ENCODE measurements at regions not wholly inside any gene's neighbourhood (a gene's known extent, or its start where the extent isn't known, plus 50 kb on each side); places are given as distances from the start of the nearest gene placed in this dataset.

GRCh38 chr4:61004651-61005170, 195.4 kb upstream of the ADGRL3 start:
- no peak overlapping the region for H3K4me2 ChIP-seq (ENCODE audit: low read depth, low read length)
- no peak for ATAC-seq
- WGBS (ENCODE audit: low lambda C conversion rate) = 4% methylated on average over 1 of the region's 1 CpG

GRCh38 chr4:61011051-61011450, 189.1 kb upstream of the ADGRL3 start:
- DNase-seq (ENCODE audit: low spot score) = no peak
- Histone ChIP-seq H3K4me1 (ENCODE audit: insufficient read depth, low read length) (no peaks in the 10 kb centered on the region), H2AFZ (ENCODE audit: low read length) (no peak overlapping the region), H3K27me3 (ENCODE audit: control insufficient read depth in 1 of 2, insufficient read depth in 2 of 2, low read length in 2 of 2) (no peaks in the 10 kb centered on the region), H3K4me3 (replicated peaks in 1 of 3; ENCODE audit: insufficient read depth in 1 of 3, low read depth in 2 of 3, low read length in 3 of 3) (no peak overlapping the region), H3K79me2 (ENCODE audit: insufficient read depth, low read length) (no peaks in the 10 kb centered on the region), H3K27ac (ENCODE audit: extremely low read length, insufficient read depth, low read length) (no peak overlapping the region), H4K20me1 (ENCODE audit: insufficient read depth, low read length) (no peaks in the 10 kb centered on the region), H3K36me3 (replicated peaks in 1 of 2; ENCODE audit: control insufficient read depth in 1 of 2, insufficient read depth in 2 of 2, low read length in 2 of 2) (no peaks in the 10 kb centered on the region), H3K9ac (ENCODE audit: insufficient read depth, low read depth, low read length) (no peak overlapping the region), H3K4me2 (ENCODE audit: low read depth, low read length) (no peak overlapping the region), H3K9me3 (ENCODE audit: low read length) (no peaks in the 10 kb centered on the region)
- 32% methylated on average over 2 of the region's 2 CpGs for WGBS (ENCODE audit: low lambda C conversion rate)
- POLR2A ChIA-PET = no interaction called here
- intact Hi-C loops (cut with micrococcal nuclease; ENCODE audit: unreplicated experiment) = no loop called here
- in situ Hi-C loops (cut with HindIII; ENCODE audit: extremely low pct_ligation_motif_present, low pct_unique_long_range_greater_than_20kb) = no loop called here
- BruUV-seq (replicated peaks) = no TSS peak
- FAIRE-seq = no peak
- ATAC-seq = no peak
- CTCF ChIA-PET (ENCODE audit: low intra/inter-chr PET ratio, low total read pairs) = no interaction called here
- TF ChIP-seq IKZF5 (CRISPR knock-in tag; IDR thresholded peaks at IDR 0.05) (no peak), ZNF704 (CRISPR knock-in tag; IDR thresholded peaks at IDR 0.05; ENCODE audit: borderline replicate concordance) (no peak), HNRNPUL1 (IDR thresholded peaks at IDR 0.05; ENCODE audit: low read depth, low read length) (no peak), FOXJ3 (CRISPR knock-in tag; IDR thresholded peaks at IDR 0.05; ENCODE audit: borderline replicate concordance) (no peak), ZNF24 (IDR thresholded peaks at IDR 0.05) (no peak), PHF5A (CRISPR knock-in tag; IDR thresholded peaks at IDR 0.05; ENCODE audit: low read depth, unreplicated experiment) (no peak), YEATS2 (CRISPR knock-in tag; IDR thresholded peaks at IDR 0.05; ENCODE audit: borderline replicate concordance) (no peak), GRHL1 (CRISPR knock-in tag; conservative IDR thresholded peaks at IDR 0.05) (no peak)

More at GRCh38 chr4:61004651-61005170, 195.4 kb upstream of the ADGRL3 start:
- H3K27me3 ChIP-seq (ENCODE audit: control insufficient read depth in 1 of 2, insufficient read depth in 2 of 2, low read length in 2 of 2) = no peaks in the 10 kb centered on the region
- FAIRE-seq = no peak
- H3K79me2 ChIP-seq (ENCODE audit: insufficient read depth, low read length) = no peaks in the 10 kb centered on the region
- TF ChIP-seq MTF1 (CRISPR knock-in tag; IDR thresholded peaks at IDR 0.05) (no peak), ZNF333 (CRISPR knock-in tag; IDR thresholded peaks at IDR 0.05; ENCODE audit: borderline replicate concordance) (no peak), XRCC5 (optimal IDR thresholded peaks at IDR 0.05; ENCODE audit: low read length) (no peak), AGO1 (IDR thresholded peaks at IDR 0.05; ENCODE audit: low read depth, low read length, poor library complexity, severe bottlenecking) (no peak), SMYD3 (CRISPR knock-in tag; IDR thresholded peaks at IDR 0.05) (no peak), ZNF749 (CRISPR knock-in tag; IDR thresholded peaks at IDR 0.05; ENCODE audit: borderline replicate concordance) (no peak), ZNF83 (CRISPR knock-in tag; IDR thresholded peaks at IDR 0.05; ENCODE audit: borderline replicate concordance) (no peak), RFX5 (IDR thresholded peaks at IDR 0.05; ENCODE audit: low read depth, low read length) (no peak), TEAD2 (CRISPR knock-in tag; IDR thresholded peaks at IDR 0.05) (no peak), PBX3 (CRISPR knock-in tag; IDR thresholded peaks at IDR 0.05; ENCODE audit: borderline replicate concordance) (no peak), REL (CRISPR knock-in tag; conservative IDR thresholded peaks at IDR 0.05) (no peak)
- no peaks in the 10 kb centered on the region for H3K4me1 ChIP-seq (ENCODE audit: insufficient read depth, low read length)
- ChIA-PET CTCF (ENCODE audit: low intra/inter-chr PET ratio, low total read pairs) (no interaction called here), POLR2A (no interaction called here)
- no TSS peak for BruUV-seq (replicated peaks)
- no peak overlapping the region for H2AFZ ChIP-seq (ENCODE audit: low read length)
- no peaks in the 10 kb centered on the region for H3K36me3 ChIP-seq (replicated peaks in 1 of 2; ENCODE audit: control insufficient read depth in 1 of 2, insufficient read depth in 2 of 2, low read length in 2 of 2)
- H3K27ac ChIP-seq (ENCODE audit: extremely low read length, insufficient read depth, low read length) = no peak overlapping the region
- no peak overlapping the region for H3K4me3 ChIP-seq (replicated peaks in 1 of 3; ENCODE audit: insufficient read depth in 1 of 3, low read depth in 2 of 3, low read length in 3 of 3)
- peaks cover 24% of the 10 kb centered on the region for H3K9me3 ChIP-seq (ENCODE audit: low read length)
- in situ Hi-C loops (cut with HindIII; ENCODE audit: extremely low pct_ligation_motif_present, low pct_unique_long_range_greater_than_20kb) (no loop called here), intact Hi-C loops (cut with micrococcal nuclease; ENCODE audit: unreplicated experiment) (no loop called here)
- no peaks in the 10 kb centered on the region for H4K20me1 ChIP-seq (ENCODE audit: insufficient read depth, low read length)
- no peak overlapping the region for H3K9ac ChIP-seq (ENCODE audit: insufficient read depth, low read depth, low read length)
- DNase-seq (ENCODE audit: low spot score) = no peak
